ENCODE measurements at regions not wholly inside any gene's neighbourhood (a gene's known extent, or its start where the extent isn't known, plus 50 kb on each side); places are given as distances from the start of the nearest gene placed in this dataset.

DNA sequence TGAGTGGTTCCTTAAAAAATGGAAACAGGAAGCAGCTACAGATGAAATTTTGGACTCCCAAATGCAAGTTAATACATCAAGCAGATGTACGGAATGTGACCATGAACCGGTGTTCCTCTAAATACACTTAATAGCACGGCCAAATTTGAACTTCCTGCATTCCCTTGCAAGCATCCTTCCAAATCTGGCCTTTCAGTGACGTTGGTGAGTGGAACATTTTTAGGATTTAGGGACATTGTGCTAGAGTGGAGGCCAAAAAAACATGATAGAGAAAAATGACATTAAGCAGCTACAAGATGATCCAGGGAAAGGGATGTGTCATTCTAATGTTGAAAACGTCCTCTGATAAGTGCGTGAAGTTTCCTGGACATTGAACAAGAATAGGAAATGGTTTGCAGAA lies 62.1 kb downstream of the CTAGE1 start:
- WGBS (ENCODE audit: insufficient coverage, low lambda C conversion rate): 89% methylated on average over 3 of the region's 6 CpGs
- no peak for DNase-seq
- Histone ChIP-seq H3K27me3 (ENCODE audit: control insufficient read depth, insufficient read depth, low read length) (peaks cover 3% of the 10 kb centered on the region), H3K4me1 (ENCODE audit: control insufficient read depth, insufficient read depth, low read length) (no peaks in the 10 kb centered on the region), H3K36me3 (ENCODE audit: control insufficient read depth, insufficient read depth, low read length) (no peaks in the 10 kb centered on the region), H3K27ac (ENCODE audit: low read length) (no peak overlapping the region), H3K4me3 (ENCODE audit: low read length) (no peak overlapping the region), H3K9me3 (ENCODE audit: control insufficient read depth, low read depth, low read length) (no peaks in the 10 kb centered on the region)

- Histone ChIP-seq H3K27ac (ENCODE audit: low read length) (no peak overlapping the region), H3K4me1 (ENCODE audit: control insufficient read depth, insufficient read depth, low read length) (no peaks in the 10 kb centered on the region), H3K36me3 (ENCODE audit: control insufficient read depth, insufficient read depth, low read length) (no peaks in the 10 kb centered on the region), H3K27me3 (ENCODE audit: control insufficient read depth, insufficient read depth, low read length) (peaks cover 4% of the 10 kb centered on the region), H3K9me3 (ENCODE audit: control insufficient read depth, low read depth, low read length) (no peaks in the 10 kb centered on the region), H3K4me3 (ENCODE audit: low read length) (no peak overlapping the region)
- WGBS (ENCODE audit: insufficient coverage, low lambda C conversion rate): 60% methylated on average over 1 of the region's 6 CpGs
- DNase-seq: no peak
Measured at GRCh38 chr18:22355069-22355468, 62.6 kb downstream of the CTAGE1 start.

DNA sequence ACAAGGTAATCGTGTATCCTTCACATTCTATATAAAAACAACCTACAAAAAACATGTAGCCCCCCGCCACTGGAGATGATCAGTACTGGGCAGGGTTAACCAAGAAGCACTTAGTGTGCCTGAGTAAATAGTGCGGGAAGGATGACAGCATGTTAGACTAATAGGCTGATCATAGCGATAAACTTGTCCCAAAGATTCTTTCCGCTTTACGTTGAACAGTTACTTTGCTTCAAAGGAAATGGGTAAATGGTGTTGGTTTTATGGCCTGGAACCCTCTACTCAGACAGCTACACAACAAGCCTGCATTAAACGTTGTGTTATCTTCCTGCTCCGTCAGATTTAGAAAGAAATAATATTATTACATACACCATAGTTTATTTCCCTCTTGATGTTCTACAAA lies 67.7 kb downstream of the CTAGE1 start:
- no peaks in the 10 kb centered on the region for H3K9me3 ChIP-seq (ENCODE audit: control insufficient read depth, low read depth, low read length)
- WGBS (ENCODE audit: insufficient coverage, low lambda C conversion rate): 60% methylated on average over 2 of the region's 8 CpGs
- H3K4me1 ChIP-seq (ENCODE audit: control insufficient read depth, insufficient read depth, low read length): peaks cover 24% of the 10 kb centered on the region
- no peak overlapping the region for H3K4me3 ChIP-seq (ENCODE audit: low read length)
- peaks cover 22% of the 10 kb centered on the region for H3K27me3 ChIP-seq (ENCODE audit: control insufficient read depth, insufficient read depth, low read length)
- H3K27ac ChIP-seq (ENCODE audit: low read length): no peak overlapping the region
- no peaks in the 10 kb centered on the region for H3K36me3 ChIP-seq (ENCODE audit: control insufficient read depth, insufficient read depth, low read length)
- DNase-seq: no peak

GRCh38 chr18:22349317-22349898 lies 68.3 kb downstream of the CTAGE1 start:
- Histone ChIP-seq H3K27me3 (ENCODE audit: control insufficient read depth, insufficient read depth, low read length) (peaks cover 22% of the 10 kb centered on the region), H3K9me3 (ENCODE audit: control insufficient read depth, low read depth, low read length) (no peaks in the 10 kb centered on the region), H3K4me1 (ENCODE audit: control insufficient read depth, insufficient read depth, low read length) (peaks cover 24% of the 10 kb centered on the region), H3K36me3 (ENCODE audit: control insufficient read depth, insufficient read depth, low read length) (no peaks in the 10 kb centered on the region), H3K4me3 (ENCODE audit: low read length) (peak overlapping the region; percentile 60), H3K27ac (ENCODE audit: low read length) (peak overlapping the region; percentile 77)
- 69% methylated on average over 5 of the region's 11 CpGs for WGBS (ENCODE audit: insufficient coverage, low lambda C conversion rate)
- DNase-seq: no peak

DNA sequence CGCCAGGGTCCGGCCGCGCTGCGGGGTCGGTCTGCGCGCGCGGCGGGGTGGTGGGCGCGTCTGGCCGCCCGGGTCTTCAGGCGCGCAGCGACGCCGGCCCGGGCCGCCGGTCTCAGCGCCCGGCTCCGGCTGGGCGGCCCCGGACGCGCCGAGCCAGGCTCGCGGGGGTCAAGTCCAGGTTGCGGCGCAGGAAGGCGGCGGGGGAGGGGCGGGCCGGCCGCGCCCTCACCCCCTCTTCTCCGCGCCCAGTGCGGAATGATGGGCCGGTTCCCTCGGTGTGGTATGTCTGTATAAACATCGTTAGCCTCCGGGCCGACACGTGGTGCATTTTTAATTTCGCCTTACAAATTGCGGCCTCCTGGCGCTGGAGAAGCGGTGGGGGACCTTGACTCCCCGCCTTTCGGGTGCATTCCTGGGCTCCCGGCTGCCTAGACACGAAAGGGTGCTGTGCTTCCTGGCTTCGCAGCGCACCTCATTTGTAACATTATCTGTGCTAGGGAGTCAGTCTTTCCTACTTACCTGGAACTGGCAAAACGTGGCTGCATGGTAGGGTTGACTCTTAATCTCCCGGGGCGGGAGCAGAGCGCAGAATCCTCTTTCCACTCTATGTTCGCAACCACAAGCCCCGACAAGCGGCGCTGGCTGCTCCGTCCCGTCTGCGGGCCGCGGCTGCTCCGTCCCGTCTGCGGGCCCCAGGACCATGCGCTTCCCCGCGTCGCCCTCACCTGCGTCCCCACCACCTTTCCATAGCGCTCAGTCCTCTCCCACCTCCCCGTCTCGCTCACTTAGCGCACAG lies 69.0 kb downstream of the CTAGE1 start:
- peak; percentile 67 to 87 for DNase-seq
- Histone ChIP-seq H3K27ac (ENCODE audit: low read length) (peak overlapping the region; percentile 77), H3K4me3 (ENCODE audit: low read length) (peak overlapping the region; percentile 60), H3K4me1 (ENCODE audit: control insufficient read depth, insufficient read depth, low read length) (peaks cover 24% of the 10 kb centered on the region), H3K27me3 (ENCODE audit: control insufficient read depth, insufficient read depth, low read length) (peaks cover 22% of the 10 kb centered on the region), H3K36me3 (ENCODE audit: control insufficient read depth, insufficient read depth, low read length) (no peaks in the 10 kb centered on the region), H3K9me3 (ENCODE audit: control insufficient read depth, low read depth, low read length) (no peaks in the 10 kb centered on the region)
- WGBS (ENCODE audit: insufficient coverage, low lambda C conversion rate): no CpG with 5 or more reads among the region's 85 CpGs

DNA sequence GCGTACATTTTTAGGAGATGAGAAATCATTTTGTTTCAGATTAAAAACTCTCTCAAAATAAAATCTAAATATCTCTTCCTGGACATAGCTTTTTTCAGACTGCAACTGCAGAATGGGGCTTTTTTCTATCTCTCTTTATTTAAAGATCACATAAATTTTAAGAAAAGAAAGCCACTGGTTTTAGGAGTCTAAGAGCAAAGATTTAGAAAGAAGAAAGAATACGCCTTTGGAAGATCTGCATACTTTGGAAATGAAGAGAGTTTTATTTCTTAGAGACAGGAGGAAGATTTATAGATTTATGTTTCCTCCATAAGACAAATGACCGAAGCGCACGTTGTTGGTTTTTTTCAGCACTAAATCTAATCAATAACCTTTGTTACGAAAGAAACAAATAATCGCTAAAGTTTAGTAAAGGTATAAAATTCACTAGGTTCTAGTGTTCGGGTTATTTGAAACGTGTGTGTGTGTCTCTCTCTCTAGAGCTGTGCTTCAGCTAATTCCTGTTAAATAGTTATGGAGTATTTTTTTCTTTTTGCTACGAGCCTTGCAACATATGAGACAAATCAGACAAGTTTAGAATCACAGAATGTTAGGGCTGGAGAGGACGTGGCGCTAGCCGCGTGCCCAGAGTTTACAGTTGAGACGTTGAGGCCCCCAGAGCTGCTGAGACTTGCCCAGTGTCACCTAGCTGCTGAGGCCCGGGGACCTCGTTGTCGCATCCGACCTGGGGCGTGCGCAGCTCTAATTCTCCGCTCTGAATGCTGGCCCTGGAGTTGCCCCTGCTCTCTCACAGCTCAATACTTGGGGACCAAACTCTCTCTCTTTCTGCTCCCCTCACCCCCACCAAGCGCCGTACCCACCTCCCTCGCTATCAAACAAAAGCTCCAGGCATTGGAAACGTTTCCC lies 69.9 kb downstream of the CTAGE1 start:
- peak overlapping the region; percentile 74 for H3K27ac ChIP-seq (ENCODE audit: low read length)
- peaks cover 24% of the 10 kb centered on the region for H3K4me1 ChIP-seq (ENCODE audit: control insufficient read depth, insufficient read depth, low read length)
- peak overlapping the region; percentile 58 for H3K4me3 ChIP-seq (ENCODE audit: low read length)
- no peaks in the 10 kb centered on the region for H3K36me3 ChIP-seq (ENCODE audit: control insufficient read depth, insufficient read depth, low read length)
- peak in 1 of 2 donors; percentile 75 for DNase-seq
- 20% methylated on average over 6 of the region's 26 CpGs for WGBS (ENCODE audit: insufficient coverage, low lambda C conversion rate)
- peaks cover 22% of the 10 kb centered on the region for H3K27me3 ChIP-seq (ENCODE audit: control insufficient read depth, insufficient read depth, low read length)
- no peaks in the 10 kb centered on the region for H3K9me3 ChIP-seq (ENCODE audit: control insufficient read depth, low read depth, low read length)

GRCh38 chr18:22346953-22347605 lies 70.6 kb downstream of the CTAGE1 start:
- no CpG with 5 or more reads among the region's 15 CpGs for WGBS (ENCODE audit: insufficient coverage, low lambda C conversion rate)
- H3K36me3 ChIP-seq (ENCODE audit: control insufficient read depth, insufficient read depth, low read length): no peaks in the 10 kb centered on the region
- peaks cover 22% of the 10 kb centered on the region for H3K27me3 ChIP-seq (ENCODE audit: control insufficient read depth, insufficient read depth, low read length)
- DNase-seq: peak; percentile 75 to 89
- H3K9me3 ChIP-seq (ENCODE audit: control insufficient read depth, low read depth, low read length): no peaks in the 10 kb centered on the region
- H3K4me3 ChIP-seq (ENCODE audit: low read length): peak overlapping the region; percentile 58
- peak overlapping the region; percentile 74 for H3K27ac ChIP-seq (ENCODE audit: low read length)
- peaks cover 29% of the 10 kb centered on the region for H3K4me1 ChIP-seq (ENCODE audit: control insufficient read depth, insufficient read depth, low read length)

DNA sequence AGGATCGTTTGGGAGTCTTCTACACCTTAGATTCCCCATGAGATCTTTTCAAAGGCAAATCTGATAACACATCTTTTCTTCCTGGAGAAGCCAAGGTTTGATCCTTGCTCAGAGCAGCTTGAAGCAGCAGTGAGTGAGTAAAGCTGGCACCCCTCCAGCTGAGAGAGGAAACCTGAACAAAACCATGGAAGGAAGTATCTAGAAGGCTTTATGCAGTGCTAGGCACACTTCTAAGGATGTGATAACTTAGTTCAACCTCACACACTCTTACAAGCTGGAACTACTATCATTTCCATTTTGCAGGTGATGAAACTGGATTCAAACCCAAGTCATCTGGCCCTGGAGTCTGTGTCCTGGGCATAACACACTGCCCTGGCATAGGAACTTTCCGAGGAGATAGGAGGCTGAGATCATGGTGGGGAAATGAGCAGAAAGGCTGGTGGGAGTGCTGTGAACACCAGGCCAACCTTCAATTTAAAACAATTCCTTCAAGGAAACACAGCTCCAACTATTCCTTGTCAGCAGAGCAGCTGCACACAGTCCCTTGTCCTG lies 71.2 kb downstream of the CTAGE1 start:
- Histone ChIP-seq H3K4me1 (ENCODE audit: control insufficient read depth, insufficient read depth, low read length) (peaks cover 32% of the 10 kb centered on the region), H3K9me3 (ENCODE audit: control insufficient read depth, low read depth, low read length) (no peaks in the 10 kb centered on the region), H3K36me3 (ENCODE audit: control insufficient read depth, insufficient read depth, low read length) (no peaks in the 10 kb centered on the region), H3K27ac (ENCODE audit: low read length) (peak overlapping the region; percentile 74), H3K27me3 (ENCODE audit: control insufficient read depth, insufficient read depth, low read length) (peaks cover 22% of the 10 kb centered on the region), H3K4me3 (ENCODE audit: low read length) (peak overlapping the region; percentile 58)
- peak in 1 of 2 donors; percentile 71 for DNase-seq
- WGBS (ENCODE audit: insufficient coverage, low lambda C conversion rate): no CpG with 5 or more reads among the region's 2 CpGs

- Histone ChIP-seq H3K27me3 (ENCODE audit: control insufficient read depth, insufficient read depth, low read length) (peaks cover 20% of the 10 kb centered on the region), H3K4me1 (ENCODE audit: control insufficient read depth, insufficient read depth, low read length) (peaks cover 37% of the 10 kb centered on the region), H3K4me3 (ENCODE audit: low read length) (no peak overlapping the region), H3K9me3 (ENCODE audit: control insufficient read depth, low read depth, low read length) (no peaks in the 10 kb centered on the region), H3K36me3 (ENCODE audit: control insufficient read depth, insufficient read depth, low read length) (no peaks in the 10 kb centered on the region), H3K27ac (ENCODE audit: low read length) (peak overlapping the region; percentile 74)
- no peak for DNase-seq
- WGBS (ENCODE audit: insufficient coverage, low lambda C conversion rate): no CpG with 5 or more reads among the region's 2 CpGs
Measured at GRCh38 chr18:22345718-22346117, 72.0 kb downstream of the CTAGE1 start.

Data from large intestine (tissue), 3 donors.